Mesenchymal stem cell (in vitro differentiated cells and primary cell): ENCODE measurements at regions not wholly inside any gene's neighbourhood (a gene's known extent, or its start where the extent isn't known, plus 50 kb on each side); places are given as distances from the start of the nearest gene placed in this dataset.

ENCODE experiments used
- DNase-seq: peaks from one replicate; pipeline ENCODE4 v3.0.0-alpha.2; 2013
- H2AFZ ChIP-seq: one replicate; pipeline ENCODE4 v1.6.1; 2013; ENCODE audit warnings: low read depth, mild to moderate bottlenecking, control low read depth, inconsistent platforms, low read length, moderate library complexity
- H2AK5ac ChIP-seq: 2 replicates; pipeline ENCODE4 v1.6.1; 2013; ENCODE audit warnings: low read length, moderate library complexity, mild to moderate bottlenecking, inconsistent platforms; ENCODE audit not compliant: severe bottlenecking
- H2BK120ac ChIP-seq: one replicate; pipeline ENCODE4 v1.6.1; 2013; ENCODE audit warnings: low read depth, mild to moderate bottlenecking, inconsistent platforms, low read length, moderate library complexity
- H2BK12ac ChIP-seq, 2 experiments: one replicate each; pipeline ENCODE4 v1.6.1; 2013; ENCODE audit warnings: inconsistent platforms in 2 of 2, low read length in 2 of 2, mild to moderate bottlenecking in 2 of 2, moderate library complexity in 2 of 2, control low read depth in 1 of 2
- H2BK15ac ChIP-seq: one replicate; pipeline ENCODE4 v1.6.1; 2013; ENCODE audit warnings: mild to moderate bottlenecking, low read depth, inconsistent platforms; ENCODE audit not compliant: poor library complexity, severe bottlenecking
- H2BK5ac ChIP-seq: 2 replicates; pipeline ENCODE4 v1.6.1; 2013; ENCODE audit warnings: low read depth, mild to moderate bottlenecking, low read length, control low read depth, inconsistent platforms; ENCODE audit not compliant: poor library complexity, severe bottlenecking
- H3K14ac ChIP-seq, 2 experiments: one replicate each; pipeline ENCODE4 v1.6.1; 2013; ENCODE audit warnings: inconsistent platforms in 2 of 2, low read length in 2 of 2, control low read depth in 1 of 2, mild to moderate bottlenecking in 1 of 2, moderate library complexity in 1 of 2
- H3K18ac ChIP-seq, 2 experiments: one replicate each; pipeline ENCODE4 v1.6.1; 2013; ENCODE audit warnings: inconsistent platforms in 2 of 2, low read length in 2 of 2, control low read depth in 1 of 2, low read depth in 1 of 2, mild to moderate bottlenecking in 1 of 2
- H3K23ac ChIP-seq, 2 experiments: one replicate each; pipeline ENCODE4 v1.6.1; 2013; ENCODE audit warnings: inconsistent platforms in 2 of 2, low read length in 2 of 2, mild to moderate bottlenecking in 2 of 2, moderate library complexity in 2 of 2, control low read depth in 1 of 2
- H3K27ac ChIP-seq: 2 replicates; pipeline ENCODE4 v1.5.1; 2013; ENCODE audit warnings: mild to moderate bottlenecking, moderate library complexity, low read length, control low read depth, inconsistent platforms; ENCODE audit not compliant: poor library complexity, severe bottlenecking
- H3K27me3 ChIP-seq, 2 experiments: 2 replicates each; pipeline versions ENCODE4 v1.6.1 to v1.7.0; 2013; ENCODE audit warnings: low read length in 2 of 2, mild to moderate bottlenecking in 2 of 2, moderate library complexity in 2 of 2, control low read depth in 1 of 2, inconsistent platforms in 1 of 2; ENCODE audit not compliant: control insufficient read depth in 1 of 2, insufficient read depth in 1 of 2
- H3K36me3 ChIP-seq, 2 experiments: 2 replicates each; pipeline versions ENCODE4 v1.6.1 to v1.7.0; 2013; ENCODE audit warnings: low read length in 2 of 2, control low read depth in 1 of 2, inconsistent platforms in 1 of 2, low read depth in 1 of 2, mild to moderate bottlenecking in 1 of 2; ENCODE audit not compliant: insufficient read depth in 2 of 2, control insufficient read depth in 1 of 2
- H3K4ac ChIP-seq, 2 experiments: one replicate each; pipeline ENCODE4 v1.6.1; 2013; ENCODE audit warnings: inconsistent platforms in 2 of 2, low read length in 2 of 2, mild to moderate bottlenecking in 2 of 2, moderate library complexity in 2 of 2, control low read depth in 1 of 2, low read depth in 1 of 2
- H3K4me1 ChIP-seq: 2 replicates; pipeline ENCODE4 v1.6.1; 2013; ENCODE audit warnings: low read depth, low read length, control low read depth; ENCODE audit not compliant: control insufficient read depth, insufficient read depth
- H3K4me2 ChIP-seq: 2 replicates; pipeline ENCODE4 v1.6.1; 2013; ENCODE audit warnings: low read length, mild to moderate bottlenecking, inconsistent platforms; ENCODE audit not compliant: poor library complexity, severe bottlenecking
- H3K4me3 ChIP-seq, 2 experiments: 2 replicates each; pipeline versions ENCODE4 v1.5.1 to v1.7.0; 2013; ENCODE audit warnings: low read length in 2 of 2, mild to moderate bottlenecking in 2 of 2, control low read depth in 1 of 2, low read depth in 1 of 2; ENCODE audit not compliant: insufficient read depth in 1 of 2
- H3K79me1 ChIP-seq: replicated peaks from 2 replicates; pipeline ENCODE4 v1.6.1; 2013; ENCODE audit warnings: mild to moderate bottlenecking, control low read depth, low read length, inconsistent platforms; ENCODE audit not compliant: poor library complexity, severe bottlenecking
- H3K9ac ChIP-seq: 2 replicates; pipeline ENCODE4 v1.7.0; 2013; ENCODE audit warnings: mild to moderate bottlenecking, low read length, moderate library complexity
- H3K9me3 ChIP-seq: 2 replicates; pipeline ENCODE4 v1.7.0; 2013; ENCODE audit warnings: mild to moderate bottlenecking, low read length; ENCODE audit not compliant: control insufficient read depth
- H4K8ac ChIP-seq: one replicate; pipeline ENCODE4 v1.6.1; 2013; ENCODE audit warnings: inconsistent platforms, mild to moderate bottlenecking, low read length, moderate library complexity
- H4K91ac ChIP-seq: one replicate; pipeline ENCODE4 v1.6.1; 2013; ENCODE audit warnings: mild to moderate bottlenecking, low read length, inconsistent platforms
- WGBS: methylation state at CpG from one replicate; pipeline ENCODE4 v1.1.7; 2013; ENCODE audit warnings: mixed read lengths; 5-methylcytosine and 5-hydroxymethylcytosine counted together

GRCh38 chr11:70568814-70569617 is 170.7 kb downstream of the CTTN start:
- no peak for DNase-seq
- no peak overlapping the region for H4K8ac ChIP-seq
- no peak overlapping the region for H3K4me2 ChIP-seq
- peak overlapping the region in 1 of 2 experiments; percentile 68 for H3K4me3 ChIP-seq
- H2BK120ac ChIP-seq: no peak overlapping the region
- no peak overlapping the region for H2BK12ac ChIP-seq
- no peaks in the 10 kb centered on the region for H3K36me3 ChIP-seq
- H3K27me3 ChIP-seq: peaks cover 0 to 4% of the 10 kb centered on the region in 2 experiments
- H3K23ac ChIP-seq: no peak overlapping the region
- no peak overlapping the region for H2AFZ ChIP-seq
- H2BK15ac ChIP-seq: no peak overlapping the region
- H2AK5ac ChIP-seq: no peak overlapping the region
- H4K91ac ChIP-seq: no peak overlapping the region
- no peak overlapping the region for H3K4ac ChIP-seq
- H3K4me1 ChIP-seq: peaks cover 4% of the 10 kb centered on the region
- no peak overlapping the region for H2BK5ac ChIP-seq
- WGBS: 87% methylated on average over 26 of the region's 30 CpGs
- no peak overlapping the region for H3K27ac ChIP-seq
- no peaks in the 10 kb centered on the region for H3K79me1 ChIP-seq
- no peaks in the 10 kb centered on the region for H3K9me3 ChIP-seq
- H3K14ac ChIP-seq: no peak overlapping the region
- H3K18ac ChIP-seq: no peak overlapping the region
- peak overlapping the region; percentile 89 for H3K9ac ChIP-seq

GRCh38 chr11:70569618-70569890 is 171.2 kb downstream of the CTTN start:
- H2AFZ ChIP-seq: no peak overlapping the region
- H4K8ac ChIP-seq: no peak overlapping the region
- no peak overlapping the region for H3K4me3 ChIP-seq
- DNase-seq: no peak
- no peak overlapping the region for H3K18ac ChIP-seq
- no peak overlapping the region for H3K9ac ChIP-seq
- H2BK120ac ChIP-seq: no peak overlapping the region
- H4K91ac ChIP-seq: no peak overlapping the region
- H3K4me1 ChIP-seq: peaks cover 4% of the 10 kb centered on the region
- H3K4ac ChIP-seq: no peak overlapping the region
- H2BK5ac ChIP-seq: no peak overlapping the region
- no peak overlapping the region for H3K4me2 ChIP-seq
- H3K9me3 ChIP-seq: no peaks in the 10 kb centered on the region
- no peak overlapping the region for H2BK12ac ChIP-seq
- 85% methylated on average over 8 of the region's 8 CpGs for WGBS
- H3K79me1 ChIP-seq: no peaks in the 10 kb centered on the region
- H3K36me3 ChIP-seq: no peaks in the 10 kb centered on the region
- peaks cover 3 to 4% of the 10 kb centered on the region in 2 experiments for H3K27me3 ChIP-seq
- no peak overlapping the region for H2AK5ac ChIP-seq
- no peak overlapping the region for H3K14ac ChIP-seq
- no peak overlapping the region for H3K27ac ChIP-seq
- no peak overlapping the region for H3K23ac ChIP-seq
- no peak overlapping the region for H2BK15ac ChIP-seq

- H2BK120ac ChIP-seq: no peak overlapping the region
- H3K9ac ChIP-seq: no peak overlapping the region
- H4K8ac ChIP-seq: no peak overlapping the region
- no peak overlapping the region for H3K27ac ChIP-seq
- no peaks in the 10 kb centered on the region for H3K79me1 ChIP-seq
- WGBS: 88% methylated on average over 19 of the region's 19 CpGs
- no peak overlapping the region for H2BK12ac ChIP-seq
- H3K4ac ChIP-seq: no peak overlapping the region
- no peak overlapping the region for H2BK5ac ChIP-seq
- H2BK15ac ChIP-seq: no peak overlapping the region
- H3K36me3 ChIP-seq: no peaks in the 10 kb centered on the region
- no peak overlapping the region for H3K23ac ChIP-seq
- H3K4me3 ChIP-seq: no peak overlapping the region
- no peaks in the 10 kb centered on the region for H3K9me3 ChIP-seq
- no peak overlapping the region for H2AK5ac ChIP-seq
- H3K14ac ChIP-seq: no peak overlapping the region
- H3K4me1 ChIP-seq: peaks cover 4% of the 10 kb centered on the region
- DNase-seq: no peak
- H3K18ac ChIP-seq: no peak overlapping the region
- H3K4me2 ChIP-seq: no peak overlapping the region
- no peak overlapping the region for H2AFZ ChIP-seq
- H3K27me3 ChIP-seq: peaks cover 4 to 8% of the 10 kb centered on the region in 2 experiments
- H4K91ac ChIP-seq: no peak overlapping the region
Measured at GRCh38 chr11:70569996-70570692, 171.8 kb downstream of the CTTN start.

GRCh38 chr11:70570693-70571395 is 172.5 kb downstream of the CTTN start:
- H3K4me3 ChIP-seq: no peak overlapping the region
- peaks cover 4% of the 10 kb centered on the region for H3K4me1 ChIP-seq
- H3K27ac ChIP-seq: no peak overlapping the region
- no peak overlapping the region for H3K4ac ChIP-seq
- no peak overlapping the region for H2BK15ac ChIP-seq
- no peak overlapping the region for H2BK120ac ChIP-seq
- no peak overlapping the region for H4K8ac ChIP-seq
- H2BK12ac ChIP-seq: no peak overlapping the region
- no peak overlapping the region for H3K4me2 ChIP-seq
- no peak overlapping the region for H2AFZ ChIP-seq
- H4K91ac ChIP-seq: no peak overlapping the region
- WGBS: 82% methylated on average over 9 of the region's 11 CpGs
- H3K14ac ChIP-seq: no peak overlapping the region
- H3K23ac ChIP-seq: no peak overlapping the region
- peaks cover 4 to 8% of the 10 kb centered on the region in 2 experiments for H3K27me3 ChIP-seq
- no peaks in the 10 kb centered on the region for H3K36me3 ChIP-seq
- no peak overlapping the region for H2AK5ac ChIP-seq
- H3K9me3 ChIP-seq: no peaks in the 10 kb centered on the region
- DNase-seq: no peak
- no peak overlapping the region for H2BK5ac ChIP-seq
- no peaks in the 10 kb centered on the region for H3K79me1 ChIP-seq
- H3K18ac ChIP-seq: no peak overlapping the region
- H3K9ac ChIP-seq: no peak overlapping the region
